Activated T-cell treated with anti-CD3 and anti-CD28 coated beads, Interleukin-2, amount 50 U/mL, for 48 hours (primary cell): ENCODE measurements at regions not wholly inside any gene's neighbourhood (a gene's known extent, or its start where the extent isn't known, plus 50 kb on each side); places are given as distances from the start of the nearest gene placed in this dataset.

ENCODE experiments used
- DNase-seq, 2 experiments: peaks; one replicate each; pipeline ENCODE4 v3.0.0-alpha.2; 2020

DNA sequence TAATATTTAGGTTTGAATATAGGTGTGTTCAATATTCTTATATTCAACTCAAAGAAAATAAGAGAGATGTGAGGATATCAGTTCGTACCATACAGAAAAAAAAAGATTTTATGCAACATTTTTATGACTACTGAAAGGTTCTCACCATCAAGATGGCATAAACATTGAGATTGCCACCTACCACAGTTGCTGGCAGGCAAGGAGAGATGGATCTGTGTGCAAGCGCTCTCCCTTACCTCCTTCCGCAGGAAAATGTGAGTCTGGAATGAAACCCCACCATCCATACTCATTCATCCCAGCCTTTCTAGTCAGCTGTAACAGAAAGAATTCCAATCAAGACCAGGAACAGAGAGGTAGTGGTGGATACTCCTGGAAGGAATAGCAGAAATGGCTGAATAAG, 376.9 kb downstream of the PPP3CA start:
- no peak for DNase-seq

DNA sequence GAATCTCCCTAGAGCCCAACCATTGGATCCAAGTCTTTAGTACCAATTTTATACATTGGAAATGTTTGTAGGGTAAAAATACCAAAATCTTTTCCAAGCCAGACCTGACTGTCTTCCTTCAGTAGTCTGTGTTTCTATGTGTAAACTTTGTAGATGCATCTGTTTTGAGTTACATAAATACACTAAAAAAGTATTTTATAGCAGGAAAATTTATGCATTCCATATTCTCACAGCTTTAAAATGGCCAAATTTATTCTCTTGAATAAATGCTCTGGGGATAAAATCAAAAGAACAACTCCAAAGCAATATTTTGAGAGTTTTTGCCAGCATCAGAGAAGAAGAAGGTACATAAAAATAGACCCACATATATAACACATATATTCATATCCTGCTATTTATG, 377.4 kb downstream of the PPP3CA start:
- DNase-seq, result no peak

DNA sequence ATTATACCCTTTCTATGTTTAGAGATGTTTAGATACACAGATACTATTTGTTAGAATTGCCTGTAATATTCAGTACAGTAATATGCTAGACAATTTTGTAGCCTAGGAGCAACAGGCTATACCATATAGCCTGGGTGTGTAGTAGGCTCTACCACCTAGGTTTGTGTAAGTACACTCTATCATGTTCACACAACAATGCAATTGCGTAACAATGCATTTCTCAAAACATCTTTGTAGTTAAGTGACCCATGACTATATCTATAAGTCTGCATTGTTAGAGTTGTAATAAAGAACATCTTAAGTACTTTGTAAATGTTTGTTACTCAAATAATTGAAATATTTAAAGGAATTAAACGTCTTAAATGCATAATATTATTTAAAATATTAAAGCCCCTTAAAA, 379.3 kb downstream of the PPP3CA start:
- DNase-seq, result no peak

DNA sequence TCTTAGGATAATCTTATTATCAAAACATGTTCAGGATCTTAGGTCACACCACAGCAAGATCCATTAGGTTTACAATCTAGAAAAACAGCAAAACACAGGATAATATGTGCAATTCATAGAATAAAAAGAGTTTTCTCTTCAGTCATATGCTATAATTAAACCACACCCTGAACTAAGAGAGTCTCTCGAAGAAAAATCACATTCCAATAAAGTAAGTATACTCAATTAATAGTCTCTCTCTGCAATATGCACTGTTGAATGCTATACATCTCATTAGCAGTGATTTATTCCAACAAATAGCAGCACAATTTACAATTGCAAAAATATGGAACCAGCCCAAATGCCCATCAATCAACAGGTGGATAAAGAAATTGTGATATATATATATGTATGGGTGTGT, 383.7 kb downstream of the PPP3CA start:
- DNase-seq, result no peak

DNA sequence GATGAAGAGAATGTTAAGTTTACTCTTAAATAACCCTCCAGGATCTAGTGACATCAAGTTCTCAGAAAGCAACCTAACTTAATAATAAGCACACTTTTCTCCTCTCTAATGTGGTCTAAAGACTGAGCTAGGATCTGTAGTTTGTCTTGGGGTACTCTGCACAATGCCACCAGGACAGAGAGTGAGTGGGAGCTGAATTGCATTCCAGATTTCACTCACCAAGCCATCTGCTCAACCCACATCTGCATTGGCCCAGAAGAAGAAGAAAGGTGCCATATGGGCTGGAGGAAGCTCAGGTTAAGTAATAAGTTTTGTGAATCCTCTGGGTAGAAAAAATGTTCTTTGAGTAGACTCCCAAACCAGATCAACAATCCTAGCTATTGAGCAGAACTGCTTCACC, 384.6 kb downstream of the PPP3CA start:
- DNase-seq, result no peak

DNA sequence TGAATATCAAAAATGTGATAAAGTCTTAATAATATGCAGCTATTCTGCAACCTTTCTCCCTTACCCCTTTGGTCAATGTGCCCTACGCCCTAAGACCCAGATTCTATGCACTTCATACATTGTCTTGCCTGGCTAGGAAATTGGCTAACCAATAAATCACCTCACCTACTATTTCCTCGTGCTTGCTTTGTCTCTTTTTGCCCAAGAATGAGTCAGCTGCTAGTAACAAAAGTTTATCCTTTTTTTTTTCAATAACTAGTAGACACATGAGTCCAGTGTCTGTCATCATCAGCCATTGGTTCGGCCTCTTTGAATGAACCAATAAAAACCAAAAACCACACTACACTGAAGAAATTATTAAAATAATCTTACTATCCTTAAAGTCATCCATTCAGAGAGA, 387.1 kb downstream of the PPP3CA start:
- DNase-seq, result no peak

DNA sequence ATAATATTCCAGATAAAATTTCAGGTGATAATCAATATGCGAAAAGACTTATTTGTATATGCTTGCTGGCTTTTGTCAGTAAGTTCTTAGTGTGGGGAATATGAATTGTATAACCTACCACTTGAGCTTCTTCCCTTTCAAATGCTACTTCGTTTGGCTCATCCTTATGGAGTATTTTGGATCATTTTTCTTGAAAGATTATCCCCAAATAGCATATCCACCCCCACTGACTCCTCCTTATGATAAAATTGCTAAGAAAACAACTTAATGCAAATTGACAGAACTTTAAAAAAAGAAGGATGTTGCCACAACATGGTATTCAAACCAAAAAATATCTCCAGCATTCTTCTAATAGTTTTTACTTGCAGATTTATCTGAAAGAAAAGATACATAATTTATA, 393.3 kb downstream of the PPP3CA start:
- DNase-seq, result no peak

DNA sequence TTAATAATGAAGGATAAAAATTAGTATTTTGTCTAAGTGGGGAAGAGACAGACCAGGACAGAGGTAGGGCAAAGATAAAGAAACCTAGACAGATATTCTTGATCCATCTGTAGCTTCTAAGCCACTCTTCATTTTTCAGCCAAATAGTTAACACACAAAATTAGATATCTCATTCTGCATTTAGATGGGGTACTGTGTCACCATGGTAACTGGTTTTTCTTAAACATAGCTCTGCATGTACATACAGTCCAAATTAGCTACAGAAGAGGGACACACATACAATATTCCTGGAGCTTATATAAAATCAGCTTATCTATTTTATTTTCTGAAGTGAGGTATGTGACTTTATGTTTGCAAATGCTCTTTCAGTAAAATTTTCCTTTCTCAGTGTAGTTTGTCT, 393.7 kb downstream of the PPP3CA start:
- no peak for DNase-seq

DNA sequence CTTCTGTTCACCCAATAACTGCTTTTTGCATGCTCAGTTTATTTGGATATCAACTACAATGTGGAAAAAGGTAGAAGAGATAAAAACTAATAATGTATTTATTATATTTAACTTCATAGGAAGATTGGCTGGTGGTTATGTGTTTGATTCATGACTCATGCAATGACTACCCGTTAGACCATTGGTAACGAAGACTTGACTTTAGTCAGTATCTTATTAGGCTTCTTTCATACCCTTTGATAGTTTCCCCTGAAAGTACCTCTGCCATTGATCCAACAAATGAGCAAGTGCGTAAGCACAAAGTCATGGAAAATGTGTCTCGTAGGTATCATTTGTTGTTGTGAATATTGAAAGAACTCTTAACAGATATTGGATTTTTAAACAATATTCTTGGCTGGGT, 394.7 kb downstream of the PPP3CA start:
- no peak for DNase-seq

DNA sequence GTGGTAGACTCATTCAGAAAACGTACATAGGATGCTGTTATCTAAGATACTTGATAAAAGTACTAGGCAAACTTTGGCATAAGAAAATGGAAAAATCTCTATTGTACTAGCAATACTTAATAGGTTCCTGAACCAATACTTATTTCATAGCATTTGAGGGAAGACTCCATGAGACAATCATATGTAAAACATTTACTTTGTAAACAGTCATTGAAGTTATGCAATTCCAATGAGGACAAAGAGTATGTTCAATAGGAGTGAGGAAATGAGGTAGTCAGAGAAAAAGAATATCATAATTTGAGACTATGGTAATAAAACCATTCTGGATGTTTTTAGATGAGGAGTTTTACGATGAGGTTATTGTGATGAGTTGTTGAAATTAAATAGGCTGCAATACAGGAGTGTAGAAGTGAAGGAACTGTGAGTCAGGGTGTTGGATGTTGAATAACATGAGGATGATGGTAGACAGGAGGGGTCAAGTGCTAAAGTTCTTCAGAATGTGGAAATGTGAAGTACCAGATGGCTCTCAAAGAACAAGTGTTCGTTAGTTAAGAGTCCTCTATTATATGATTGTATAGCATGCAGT, 397.9 kb downstream of the PPP3CA start:
- no peak for DNase-seq

DNA sequence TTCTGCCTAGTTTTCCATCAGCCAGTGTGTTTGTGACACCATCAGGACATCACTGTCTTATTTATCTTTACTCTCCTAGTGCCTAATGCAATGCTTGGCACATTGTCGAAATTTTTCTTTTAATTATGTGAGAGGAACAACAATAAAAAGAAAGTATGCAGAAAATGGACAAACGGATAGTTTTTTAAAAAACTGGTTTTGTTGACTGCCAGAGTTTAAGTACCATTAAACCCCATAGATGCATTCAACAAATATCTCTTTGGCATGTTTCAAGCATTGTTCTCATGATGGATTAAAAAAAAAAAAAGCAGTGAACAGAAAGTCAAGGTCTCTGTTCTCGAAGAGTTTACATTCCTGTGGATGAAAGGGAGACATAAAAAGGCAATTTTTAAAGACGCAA, 398.4 kb downstream of the PPP3CA start:
- DNase-seq, result no peak

DNA sequence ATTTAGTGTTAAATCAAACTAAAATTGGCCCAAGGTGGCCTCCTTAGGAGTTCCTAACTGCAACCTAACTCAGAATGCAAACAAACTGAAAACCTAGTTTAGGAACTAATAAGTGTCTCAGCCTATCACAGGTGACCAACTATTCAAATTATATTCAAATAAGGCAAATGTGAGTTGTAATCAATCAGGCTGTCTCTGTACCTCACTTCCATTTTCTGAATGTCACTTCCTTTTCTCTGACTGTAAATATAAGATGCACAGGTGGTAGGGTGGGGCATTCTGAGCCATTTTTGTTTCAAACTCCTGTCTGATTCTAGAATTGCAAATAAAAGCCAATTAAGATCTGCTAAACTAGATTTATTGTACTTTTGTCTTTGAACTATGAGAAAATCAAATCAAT, 401.5 kb downstream of the PPP3CA start:
- DNase-seq, result no peak

DNA sequence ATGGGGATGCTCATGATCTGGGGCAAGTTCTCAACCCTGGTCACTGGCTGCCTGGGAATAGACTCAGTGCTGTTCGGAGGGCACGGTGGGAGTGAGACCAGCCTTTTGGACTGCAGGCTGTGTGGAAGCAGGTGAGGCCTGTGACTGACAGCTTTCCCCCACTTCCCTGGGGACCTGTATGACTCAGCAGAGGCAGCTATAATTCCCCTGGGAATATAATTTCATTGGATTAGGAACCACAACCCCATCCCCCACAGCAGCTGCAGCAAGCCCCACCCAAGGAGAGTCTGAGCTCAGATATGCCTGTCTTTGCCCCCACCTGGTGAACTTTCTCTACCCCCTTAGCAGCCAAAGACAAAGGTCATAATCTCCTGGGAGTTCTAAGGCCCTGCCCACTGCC, 408.6 kb downstream of the PPP3CA start:
- DNase-seq, result no peak

DNA sequence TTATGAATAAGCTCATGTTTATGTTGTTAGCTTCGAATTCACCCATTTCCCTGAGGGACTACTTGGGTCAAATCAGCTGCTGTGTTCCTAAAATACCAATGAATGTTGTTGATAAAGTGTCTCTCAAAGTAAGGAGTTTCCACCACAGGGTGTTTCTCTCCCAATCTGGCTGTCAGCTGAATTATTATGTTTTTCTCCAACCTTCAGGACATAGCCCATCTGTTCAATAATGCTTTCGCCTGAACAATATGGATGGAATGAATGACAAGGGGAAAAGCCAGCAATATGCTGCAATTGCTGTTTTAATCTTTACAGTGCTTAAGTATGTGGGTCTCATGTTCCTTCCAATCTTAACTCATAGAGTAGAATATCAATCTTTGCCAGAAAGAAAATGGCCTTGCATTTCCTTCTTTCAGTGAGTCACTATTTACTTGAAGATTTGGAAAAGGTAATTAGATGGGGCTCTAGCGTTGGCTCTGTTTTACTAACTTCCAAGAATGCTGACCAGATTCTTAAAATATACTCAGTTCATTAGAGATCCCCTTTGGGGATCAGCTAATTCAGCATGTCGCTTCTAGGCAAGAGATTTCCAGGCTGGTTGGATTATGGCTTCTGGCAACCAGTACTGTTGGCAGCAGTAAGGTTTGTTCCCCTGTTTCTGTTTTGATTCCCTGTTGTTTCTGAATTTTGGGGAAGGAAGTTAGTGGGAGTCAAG, 410.5 kb downstream of the PPP3CA start:
- DNase-seq, result no peak

DNA sequence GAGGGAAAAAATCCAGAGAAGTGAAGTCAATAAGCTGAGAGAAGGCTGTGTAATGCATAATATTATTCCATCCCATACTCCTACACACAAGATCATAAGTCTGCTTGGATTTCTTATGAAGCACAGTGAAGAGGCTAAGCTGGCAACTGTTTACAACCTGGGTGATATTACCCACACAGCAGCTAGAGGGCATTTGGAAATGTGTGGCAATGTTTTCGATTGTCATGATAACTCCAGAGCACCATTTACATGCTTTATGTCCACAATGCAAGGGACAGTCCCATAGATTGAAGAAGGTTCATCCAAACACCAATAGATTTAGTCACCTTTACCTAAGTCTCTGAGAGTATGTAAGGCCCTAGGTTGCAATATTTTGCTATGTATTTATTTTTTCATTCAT, 412.2 kb downstream of the PPP3CA start:
- no peak for DNase-seq

DNA sequence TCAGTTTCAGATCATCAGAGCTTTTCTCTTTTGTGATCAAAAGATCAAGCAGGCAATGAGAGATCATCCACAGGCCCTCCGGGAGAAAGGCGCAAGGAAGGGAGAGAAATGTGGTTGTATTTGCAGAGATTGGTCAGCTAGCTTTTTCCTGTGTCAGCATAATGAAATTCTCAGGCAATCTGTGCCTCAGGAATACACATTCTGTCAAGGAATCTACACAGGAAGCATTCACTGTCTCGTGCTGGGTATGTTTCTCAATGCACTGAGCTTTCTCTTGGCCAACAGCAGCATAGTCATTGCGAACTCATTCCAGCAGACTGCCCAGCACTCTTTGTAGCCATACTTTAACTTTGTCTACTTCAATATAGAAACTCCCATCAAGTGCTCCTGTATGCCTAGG, 413.7 kb downstream of the PPP3CA start:
- no peak for DNase-seq

DNA sequence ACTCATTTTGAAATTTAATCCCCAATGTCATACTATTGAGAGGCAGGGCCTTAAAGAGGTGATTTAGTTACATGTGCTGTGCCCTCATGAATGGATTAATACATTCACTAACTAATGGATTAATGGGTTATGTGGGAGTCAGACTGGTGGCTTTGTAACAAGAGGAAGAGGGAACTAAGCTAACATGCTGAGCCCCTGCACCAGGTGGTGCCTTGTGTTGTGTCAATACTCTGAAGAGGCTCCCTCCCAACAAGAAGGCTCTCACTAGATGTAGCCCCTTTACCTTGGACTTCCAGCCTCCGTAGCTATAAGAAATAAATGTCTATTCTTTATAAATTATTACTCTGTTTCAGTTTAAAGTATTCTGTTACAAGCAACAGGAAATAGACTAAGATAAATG, 411.9 kb upstream of the EMCN start:
- no peak for DNase-seq

DNA sequence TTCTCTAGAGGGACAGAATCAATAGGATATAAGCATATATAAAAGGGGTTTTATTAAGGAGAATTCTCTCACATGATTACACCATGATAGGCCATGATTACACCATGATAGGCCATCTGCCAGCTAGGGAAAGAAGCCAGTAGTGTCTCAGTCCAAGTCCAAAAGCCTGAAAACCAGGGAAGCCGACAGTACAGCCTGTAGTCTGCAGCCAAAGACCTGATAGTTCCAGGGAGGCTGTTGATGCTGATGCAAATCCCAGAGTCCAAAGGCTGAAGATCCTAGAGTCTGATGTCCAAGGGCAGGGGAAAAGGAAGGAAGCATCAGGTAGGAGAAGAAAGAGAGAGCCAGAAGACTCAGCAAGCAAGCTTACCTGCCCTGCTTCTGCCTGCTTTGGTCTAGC, 411.3 kb upstream of the EMCN start:
- no peak for DNase-seq

DNA sequence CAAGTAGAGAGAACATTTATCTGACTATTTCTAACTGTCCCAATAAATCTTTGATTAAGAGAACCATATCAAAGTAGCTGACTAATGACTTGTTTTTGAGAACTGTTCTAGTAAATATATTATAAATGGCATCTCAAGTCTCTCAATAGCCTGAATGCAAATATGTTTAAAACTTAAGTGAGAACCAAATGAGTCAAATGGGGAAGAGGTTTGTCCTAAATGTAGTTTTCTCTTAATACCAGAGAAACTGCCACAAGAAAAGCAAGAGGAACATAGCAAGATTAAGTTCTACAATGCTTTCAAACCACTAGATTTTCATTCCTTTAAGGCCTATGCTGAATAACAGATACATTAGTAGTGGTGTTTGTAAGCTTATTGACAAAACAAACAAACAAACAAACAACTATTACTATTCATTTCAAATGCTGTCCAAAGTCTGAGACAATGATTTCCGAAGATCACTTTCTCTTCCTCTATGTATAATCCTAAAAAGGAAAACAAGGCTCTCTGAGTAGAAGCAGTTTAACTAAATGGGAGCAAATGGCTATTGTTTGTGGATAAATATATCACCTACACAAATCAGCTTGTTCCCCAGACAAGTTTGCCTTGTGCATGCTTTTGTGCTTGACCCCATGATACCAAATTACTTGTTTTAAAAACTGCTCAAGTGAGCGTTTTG, 408.4 kb upstream of the EMCN start:
- DNase-seq, result no peak

DNA sequence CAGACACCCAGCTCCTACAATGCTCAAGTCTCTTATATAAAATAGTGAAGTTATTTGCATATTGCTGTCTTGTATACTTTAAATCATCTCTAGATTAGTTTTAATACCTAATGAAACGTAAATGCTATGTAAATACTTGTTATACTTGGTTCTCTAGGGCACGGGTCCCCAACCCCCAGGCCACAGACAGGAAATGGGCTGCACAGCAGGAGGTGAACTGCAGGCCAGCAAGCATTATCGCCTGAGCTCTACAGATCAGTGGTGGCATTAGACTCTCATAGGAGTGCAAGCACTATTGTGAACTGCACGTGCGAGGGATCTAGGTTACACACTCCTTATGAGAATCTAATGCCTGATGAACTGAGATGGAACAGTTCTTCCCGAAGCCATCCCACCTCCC, 395.9 kb upstream of the EMCN start:
- no peak for DNase-seq

DNA sequence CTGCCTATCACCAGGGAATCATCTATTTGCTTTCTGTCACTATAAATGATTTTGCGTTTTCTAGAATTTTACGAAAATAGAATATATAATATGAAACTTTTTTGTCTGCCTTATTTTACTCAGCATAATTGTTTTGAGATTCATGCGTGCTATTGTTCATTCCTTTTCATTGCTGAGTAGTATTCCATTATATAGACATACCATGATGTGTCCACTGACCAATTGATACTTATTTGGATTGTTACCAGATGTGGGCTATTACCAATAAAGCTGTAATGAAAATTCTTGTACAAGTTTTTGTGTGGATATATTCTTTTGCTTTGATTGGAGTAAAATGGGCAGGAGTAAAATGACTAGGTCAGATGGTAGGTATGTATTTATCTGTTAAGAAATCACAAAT, 390.7 kb upstream of the EMCN start:
- DNase-seq, result no peak

DNA sequence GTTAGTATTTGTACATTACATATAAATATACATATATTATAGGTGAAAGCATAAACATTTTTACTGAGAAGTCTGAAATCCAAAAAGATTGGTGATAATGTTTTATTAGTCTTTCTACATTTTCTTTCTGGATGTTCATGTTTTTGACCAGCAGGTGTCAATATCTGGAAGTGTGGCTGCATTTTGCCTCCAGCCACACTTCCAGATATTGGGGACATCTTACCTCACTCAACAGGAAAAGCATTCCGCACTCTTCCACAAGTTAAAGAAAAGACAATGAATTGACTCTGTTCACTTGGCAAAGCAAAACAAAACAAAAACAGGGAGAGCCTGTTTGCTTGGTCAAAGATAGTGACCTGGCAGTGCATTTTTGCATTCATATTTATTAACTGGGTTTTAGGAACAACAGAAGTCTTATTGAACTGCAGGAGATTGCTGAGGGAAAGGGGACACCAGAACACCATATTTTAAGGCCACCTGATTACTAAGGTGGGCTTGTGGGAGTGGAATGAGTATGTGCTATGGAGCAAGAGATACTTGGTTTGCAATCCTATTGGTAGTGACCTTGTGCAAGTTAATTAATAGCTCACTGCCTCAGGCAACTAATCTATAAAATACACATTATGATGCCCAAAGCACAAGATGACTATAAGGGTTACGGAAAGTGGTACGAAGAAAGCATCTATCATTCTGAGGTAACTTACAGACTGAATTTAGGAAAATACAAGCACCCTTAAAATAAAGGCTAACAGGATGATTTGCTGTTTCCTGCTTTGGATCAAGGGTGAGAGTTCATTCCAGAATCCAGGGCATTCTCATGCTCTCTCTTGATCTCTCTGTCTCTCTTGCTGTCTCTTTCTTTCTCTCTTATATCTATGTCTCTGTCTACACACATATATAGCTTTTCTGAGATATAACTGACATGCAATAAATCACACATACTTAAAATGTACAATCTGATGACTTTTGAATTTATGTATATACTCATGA, 389.9 kb upstream of the EMCN start:
- no peak for DNase-seq

DNA sequence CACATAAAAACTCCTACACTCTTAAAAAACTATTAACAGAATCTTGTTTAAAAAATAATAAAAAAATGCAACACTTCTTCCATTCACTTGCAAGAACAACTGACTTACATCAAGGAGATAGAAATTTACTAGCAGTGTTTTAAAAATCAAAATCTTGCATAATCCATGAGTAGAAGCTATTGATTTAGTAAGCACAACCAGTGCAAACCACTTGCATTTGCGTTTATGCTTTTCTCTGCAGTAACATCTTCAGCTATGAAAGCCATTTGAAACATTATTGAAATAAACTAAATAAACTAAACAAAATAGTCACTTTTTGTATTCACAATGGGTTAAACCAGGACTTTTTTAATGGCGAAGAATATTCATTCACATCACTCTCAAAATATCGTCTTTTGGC, 389.2 kb upstream of the EMCN start:
- DNase-seq, result no peak
